ENCODE measurements at regions not wholly inside any gene's neighbourhood (a gene's known extent, or its start where the extent isn't known, plus 50 kb on each side); places are given as distances from the start of the nearest gene placed in this dataset.
A peak's percentile ranks its signal among the peaks of the same experiment; 100 is the strongest.

GRCh38 chr12:13368431-13368830 lies 171.9 kb downstream of the EMP1 start:
- Histone ChIP-seq H3K27me3 (no peaks in the 10 kb centered on the region), H3K36me3 (no peaks in the 10 kb centered on the region), H3K4me1 (no peaks in the 10 kb centered on the region), H3K4me3 (no peak overlapping the region), H3K9ac (ENCODE audit: low read depth in 2 of 2, low read length in 2 of 2) (no peak overlapping the region), H3K9me3 (no peaks in the 10 kb centered on the region), H3K27ac (no peak overlapping the region)
- intact Hi-C loops (cut with DNase I): no loop called here
- TF ChIP-seq CTCF (IDR thresholded peaks at IDR 0.05): no peak
- no peak for DNase-seq

GRCh38 chr12:13367973-13368372 lies 171.4 kb downstream of the EMP1 start:
- intact Hi-C loops (cut with DNase I): no loop called here
- no peak for DNase-seq
- no peaks in the 10 kb centered on the region for H3K4me1 ChIP-seq
- H3K4me3 ChIP-seq: no peak overlapping the region
- no peaks in the 10 kb centered on the region for H3K36me3 ChIP-seq
- H3K27me3 ChIP-seq: no peaks in the 10 kb centered on the region
- no peak overlapping the region for H3K27ac ChIP-seq
- H3K9ac ChIP-seq (ENCODE audit: low read depth in 2 of 2, low read length in 2 of 2): no peak overlapping the region
- no peaks in the 10 kb centered on the region for H3K9me3 ChIP-seq
- no peak for TF ChIP-seq CTCF (IDR thresholded peaks at IDR 0.05)

GRCh38 chr12:13365748-13366366 lies 169.3 kb downstream of the EMP1 start:
- Histone ChIP-seq H3K27ac (no peak overlapping the region), H3K9me3 (no peaks in the 10 kb centered on the region), H3K27me3 (no peaks in the 10 kb centered on the region), H3K9ac (ENCODE audit: low read depth in 2 of 2, low read length in 2 of 2) (no peak overlapping the region), H3K4me1 (no peaks in the 10 kb centered on the region), H3K36me3 (no peaks in the 10 kb centered on the region), H3K4me3 (no peak overlapping the region)
- no peak for TF ChIP-seq CTCF (IDR thresholded peaks at IDR 0.05)
- intact Hi-C loops (cut with DNase I): no loop called here
- no peak for DNase-seq

GRCh38 chr12:13362260-13362841 lies 165.8 kb downstream of the EMP1 start:
- H3K4me1 ChIP-seq: no peaks in the 10 kb centered on the region
- no peak overlapping the region for H3K4me3 ChIP-seq
- no peak overlapping the region for H3K27ac ChIP-seq
- peak; percentile 78 for TF ChIP-seq CTCF (IDR thresholded peaks at IDR 0.05)
- H3K9ac ChIP-seq (ENCODE audit: low read depth in 2 of 2, low read length in 2 of 2): no peak overlapping the region
- peak; percentile 89 for DNase-seq
- no peaks in the 10 kb centered on the region for H3K36me3 ChIP-seq
- no peaks in the 10 kb centered on the region for H3K9me3 ChIP-seq
- intact Hi-C loops (cut with DNase I): loop anchor here (5.0 kb wide), 1 partner anchor 170 kb away; no protein-coding TSS in a partner anchor
- H3K27me3 ChIP-seq: no peaks in the 10 kb centered on the region

GRCh38 chr12:13359636-13360035 lies 163.1 kb downstream of the EMP1 start:
- no peak overlapping the region for H3K4me3 ChIP-seq
- intact Hi-C loops (cut with DNase I): loop anchor here (5.0 kb wide), 1 partner anchor 173 kb away; no protein-coding TSS in a partner anchor
- TF ChIP-seq CTCF (IDR thresholded peaks at IDR 0.05): no peak
- H3K36me3 ChIP-seq: no peaks in the 10 kb centered on the region
- no peak overlapping the region for H3K27ac ChIP-seq
- no peak for DNase-seq
- H3K4me1 ChIP-seq: no peaks in the 10 kb centered on the region
- no peaks in the 10 kb centered on the region for H3K9me3 ChIP-seq
- no peaks in the 10 kb centered on the region for H3K27me3 ChIP-seq
- no peak overlapping the region for H3K9ac ChIP-seq (ENCODE audit: low read depth in 2 of 2, low read length in 2 of 2)

Data from colonic mucosa (tissue), 4 donors.